ENCODE measurements at regions not wholly inside any gene's neighbourhood (a gene's known extent, or its start where the extent isn't known, plus 50 kb on each side); places are given as distances from the start of the nearest gene placed in this dataset.

- peak overlapping the region; percentile 54 for H3K4me2 ChIP-seq (ENCODE audit: extremely low read depth, insufficient read depth, low read length)
- H3K4me3 ChIP-seq (replicated peaks in 1 of 4; ENCODE audit: control extremely low read depth in 1 of 4, insufficient read depth in 1 of 4, low read depth in 3 of 4, low read length in 4 of 4): no peak overlapping the region
Observed at GRCh38 chr3:159929171-159930141, 59.2 kb upstream of the IL12A start.

GRCh38 chr3:159934216-159934615 is 54.4 kb upstream of the IL12A start:
- no peak overlapping the region for H3K4me2 ChIP-seq (ENCODE audit: extremely low read depth, insufficient read depth, low read length)
- no peak overlapping the region for H3K4me3 ChIP-seq (replicated peaks in 1 of 4; ENCODE audit: control extremely low read depth in 1 of 4, insufficient read depth in 1 of 4, low read depth in 3 of 4, low read length in 4 of 4)
- no peaks in the 10 kb centered on the region for H3K27me3 ChIP-seq (ENCODE audit: control insufficient read depth, insufficient read depth, low read length)
- H3K27ac ChIP-seq (ENCODE audit: insufficient read depth, low read length): no peak overlapping the region
- H3K4me1 ChIP-seq (ENCODE audit: control insufficient read depth, extremely low read depth, insufficient read depth, low read length): peaks cover 9% of the 10 kb centered on the region
- no peak overlapping the region for H2AFZ ChIP-seq (ENCODE audit: low read length)
- H4K20me1 ChIP-seq (ENCODE audit: control insufficient read depth, extremely low read depth, insufficient read depth, low read length): no peaks in the 10 kb centered on the region
- H3K79me2 ChIP-seq (ENCODE audit: control insufficient read depth, insufficient read depth, low read length): no peaks in the 10 kb centered on the region
- no peak for DNase-seq (ENCODE audit: low read depth in 2 of 2)
- TF ChIP-seq, protein P1, sequence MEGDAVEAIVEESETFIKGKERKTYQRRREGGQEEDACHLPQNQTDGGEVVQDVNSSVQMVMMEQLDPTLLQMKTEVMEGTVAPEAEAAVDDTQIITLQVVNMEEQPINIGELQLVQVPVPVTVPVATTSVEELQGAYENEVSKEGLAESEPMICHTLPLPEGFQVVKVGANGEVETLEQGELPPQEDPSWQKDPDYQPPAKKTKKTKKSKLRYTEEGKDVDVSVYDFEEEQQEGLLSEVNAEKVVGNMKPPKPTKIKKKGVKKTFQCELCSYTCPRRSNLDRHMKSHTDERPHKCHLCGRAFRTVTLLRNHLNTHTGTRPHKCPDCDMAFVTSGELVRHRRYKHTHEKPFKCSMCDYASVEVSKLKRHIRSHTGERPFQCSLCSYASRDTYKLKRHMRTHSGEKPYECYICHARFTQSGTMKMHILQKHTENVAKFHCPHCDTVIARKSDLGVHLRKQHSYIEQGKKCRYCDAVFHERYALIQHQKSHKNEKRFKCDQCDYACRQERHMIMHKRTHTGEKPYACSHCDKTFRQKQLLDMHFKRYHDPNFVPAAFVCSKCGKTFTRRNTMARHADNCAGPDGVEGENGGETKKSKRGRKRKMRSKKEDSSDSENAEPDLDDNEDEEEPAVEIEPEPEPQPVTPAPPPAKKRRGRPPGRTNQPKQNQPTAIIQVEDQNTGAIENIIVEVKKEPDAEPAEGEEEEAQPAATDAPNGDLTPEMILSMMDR (conservative IDR thresholded peaks at IDR 0.05 in 1 of 2, IDR thresholded peaks at IDR 0.05 in 1 of 2; ENCODE audit: low read depth in 1 of 2, low read length in 2 of 2): no peak
- no peak for TF ChIP-seq EZH2 (IDR thresholded peaks at IDR 0.05; ENCODE audit: low read length, missing control alignments)
- no peaks in the 10 kb centered on the region for H3K36me3 ChIP-seq (ENCODE audit: control insufficient read depth, insufficient read depth, low read length)
- H3K9me3 ChIP-seq (ENCODE audit: control insufficient read depth, insufficient read depth, low read depth, low read length): no peaks in the 10 kb centered on the region
- no peak overlapping the region for H3K9ac ChIP-seq (ENCODE audit: insufficient read depth, low read length)

More at GRCh38 chr3:159929171-159930141, 59.2 kb upstream of the IL12A start:
- H3K36me3 ChIP-seq (ENCODE audit: control insufficient read depth, insufficient read depth, low read length): no peaks in the 10 kb centered on the region
- H3K27me3 ChIP-seq (ENCODE audit: control insufficient read depth, insufficient read depth, low read length): no peaks in the 10 kb centered on the region
- no peaks in the 10 kb centered on the region for H4K20me1 ChIP-seq (ENCODE audit: control insufficient read depth, extremely low read depth, insufficient read depth, low read length)
- peak; percentile 78 to 85 for DNase-seq (ENCODE audit: low read depth in 2 of 2)
- H2AFZ ChIP-seq (ENCODE audit: low read length): peak overlapping the region; percentile 66
- no peaks in the 10 kb centered on the region for H3K9me3 ChIP-seq (ENCODE audit: control insufficient read depth, insufficient read depth, low read depth, low read length)
- H3K9ac ChIP-seq (ENCODE audit: insufficient read depth, low read length): no peak overlapping the region
- H3K79me2 ChIP-seq (ENCODE audit: control insufficient read depth, insufficient read depth, low read length): no peaks in the 10 kb centered on the region
- H3K4me1 ChIP-seq (ENCODE audit: control insufficient read depth, extremely low read depth, insufficient read depth, low read length): peaks cover 18% of the 10 kb centered on the region
- peak overlapping the region; percentile 86 for H3K27ac ChIP-seq (ENCODE audit: insufficient read depth, low read length)
- no peak for TF ChIP-seq EZH2 (IDR thresholded peaks at IDR 0.05; ENCODE audit: low read length, missing control alignments)
- TF ChIP-seq, protein P1 (conservative IDR thresholded peaks at IDR 0.05 in 1 of 2, IDR thresholded peaks at IDR 0.05 in 1 of 2; ENCODE audit: low read depth in 1 of 2, low read length in 2 of 2): peak; percentile 61 to 63

- Histone ChIP-seq H3K4me1 (ENCODE audit: control insufficient read depth, extremely low read depth, insufficient read depth, low read length) (peaks cover 6% of the 10 kb centered on the region), H3K9me3 (ENCODE audit: control insufficient read depth, insufficient read depth, low read depth, low read length) (no peaks in the 10 kb centered on the region), H2AFZ (ENCODE audit: low read length) (no peak overlapping the region), H3K4me3 (replicated peaks in 1 of 4; ENCODE audit: control extremely low read depth in 1 of 4, insufficient read depth in 1 of 4, low read depth in 3 of 4, low read length in 4 of 4) (no peak overlapping the region), H4K20me1 (ENCODE audit: control insufficient read depth, extremely low read depth, insufficient read depth, low read length) (no peaks in the 10 kb centered on the region), H3K27ac (ENCODE audit: insufficient read depth, low read length) (peak overlapping the region; percentile 32), H3K4me2 (ENCODE audit: extremely low read depth, insufficient read depth, low read length) (peak overlapping the region; percentile 54), H3K79me2 (ENCODE audit: control insufficient read depth, insufficient read depth, low read length) (no peaks in the 10 kb centered on the region), H3K9ac (ENCODE audit: insufficient read depth, low read length) (no peak overlapping the region), H3K27me3 (ENCODE audit: control insufficient read depth, insufficient read depth, low read length) (no peaks in the 10 kb centered on the region), H3K36me3 (ENCODE audit: control insufficient read depth, insufficient read depth, low read length) (no peaks in the 10 kb centered on the region)
- no peak for TF ChIP-seq EZH2 (IDR thresholded peaks at IDR 0.05; ENCODE audit: low read length, missing control alignments)
- TF ChIP-seq, protein P1 (conservative IDR thresholded peaks at IDR 0.05 in 1 of 2, IDR thresholded peaks at IDR 0.05 in 1 of 2; ENCODE audit: low read depth in 1 of 2, low read length in 2 of 2): no peak
- peak in 1 of 2 donors; percentile 33 for DNase-seq (ENCODE audit: low read depth in 2 of 2)
Observed at GRCh38 chr3:159936541-159936940, 52.1 kb upstream of the IL12A start.
